Hepatocyte (in vitro differentiated cells): ENCODE measurements at regions not wholly inside any gene's neighbourhood (a gene's known extent, or its start where the extent isn't known, plus 50 kb on each side); places are given as distances from the start of the nearest gene placed in this dataset.

Source experiments
- DNase-seq: peaks from one replicate; pipeline ENCODE4 v3.0.0-alpha.2; 2016; ENCODE audit warnings: low spot score
- H2AFZ ChIP-seq: fragments of 200-600 bp; sonication (generic); 2 replicates; pipeline ENCODE4 v1.6.0; 2016; ENCODE audit warnings: antibody characterized with exemption, mild to moderate bottlenecking
- H3K27ac ChIP-seq: fragments of 200-600 bp; sonication (generic); 2 replicates; pipeline ENCODE4 v1.5.1; 2016; ENCODE audit warnings: mild to moderate bottlenecking
- H3K27me3 ChIP-seq: fragments of 200-600 bp; sonication (generic); 2 replicates; pipeline ENCODE4 v1.6.1; 2016
- H3K36me3 ChIP-seq: fragments of 200-600 bp; sonication (generic); replicated peaks from 2 replicates; pipeline ENCODE4 v1.5.1; 2016; ENCODE audit warnings: low read depth; ENCODE audit not compliant: insufficient read depth
- H3K4me1 ChIP-seq: fragments of 200-600 bp; sonication (generic); 2 replicates; pipeline ENCODE4 v1.5.1; 2016; ENCODE audit warnings: mild to moderate bottlenecking, moderate library complexity; ENCODE audit not compliant: insufficient read depth
- H3K4me2 ChIP-seq: fragments of 200-600 bp; sonication (generic); 2 replicates; pipeline ENCODE4 v1.6.0; 2016
- H3K4me3 ChIP-seq: fragments of 200-600 bp; sonication (generic); 2 replicates; pipeline ENCODE4 v1.5.1; 2016; ENCODE audit warnings: mild to moderate bottlenecking
- H3K79me2 ChIP-seq: fragments of 200-600 bp; sonication (generic); 2 replicates; pipeline ENCODE4 v1.6.0; 2017; ENCODE audit warnings: mild to moderate bottlenecking
- H3K9me2 ChIP-seq: fragments of 200-600 bp; sonication (generic); replicated peaks from 2 replicates; pipeline ENCODE4 v1.6.0; 2017; ENCODE audit warnings: mild to moderate bottlenecking; ENCODE audit not compliant: insufficient read depth
- H3K9me3 ChIP-seq: fragments of 200-600 bp; sonication (generic); 2 replicates; pipeline ENCODE4 v1.5.1; 2016; ENCODE audit warnings: low read depth, mild to moderate bottlenecking
- H4K20me1 ChIP-seq: fragments of 200-600 bp; sonication (generic); 2 replicates; pipeline ENCODE4 v1.6.0; 2016; ENCODE audit warnings: mild to moderate bottlenecking; ENCODE audit not compliant: insufficient read depth, poor library complexity, severe bottlenecking
- EZH2 ChIP-seq: fragments of 200-600 bp; sonication (generic); IDR thresholded peaks from 2 replicates; pipeline ENCODE4 v1.6.1; 2016; ENCODE audit warnings: antibody characterized with exemption, mild to moderate bottlenecking, borderline replicate concordance
- EZH2phosphoT487 ChIP-seq: fragments of 200-600 bp; sonication (generic); IDR thresholded peaks from one replicate; pipeline ENCODE4 v1.6.1; 2018; ENCODE audit warnings: antibody characterized with exemption, mild to moderate bottlenecking, low read depth, moderate library complexity; ENCODE audit not compliant: unreplicated experiment, severe bottlenecking
- WGBS: methylation state at CpG from one replicate; pipeline ENCODE4 v1.1.6; 2016; ENCODE audit warnings: low lambda C conversion rate; ENCODE audit errors: missing lambda C conversion rate; 5-methylcytosine and 5-hydroxymethylcytosine counted together
- TF ChIP-seq, protein P1 (sequence below): fragments of 200-600 bp; sonication (generic); IDR thresholded peaks from 2 replicates; pipeline ENCODE4 v1.5.1; 2016; ENCODE audit warnings: antibody characterized with exemption, mild to moderate bottlenecking; ENCODE audit not compliant: poor library complexity

DNA sequence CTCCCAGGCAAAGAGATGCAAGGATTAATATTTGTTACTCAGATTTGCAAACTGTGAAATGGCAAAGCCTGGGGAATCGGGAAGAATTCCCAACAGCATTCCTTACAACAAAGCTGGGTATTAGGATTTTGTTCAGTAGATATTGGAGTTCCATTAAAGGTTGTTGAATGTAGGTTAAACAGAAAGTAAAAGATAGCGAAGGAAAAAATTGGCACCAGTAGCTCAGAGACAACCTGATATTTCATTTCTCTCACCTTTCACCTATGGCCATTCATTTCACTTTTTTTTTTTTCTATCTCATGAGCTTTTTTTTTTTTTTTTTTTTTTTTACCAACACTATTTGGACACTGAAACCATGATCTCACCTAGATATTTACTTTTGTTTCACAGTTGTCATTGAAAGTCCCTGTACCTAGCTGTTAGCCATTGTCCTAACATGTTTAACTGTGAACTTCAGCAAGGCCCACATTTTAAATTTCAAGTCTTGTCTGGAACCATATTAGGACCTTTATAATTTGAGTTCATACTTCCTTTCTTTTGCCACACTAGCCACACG is 552.5 kb downstream of the HAO1 start:
- WGBS: 87% methylated on average over 3 of the region's 3 CpGs
- Histone ChIP-seq H3K4me2 (no peak overlapping the region), H3K27ac (no peak overlapping the region), H3K79me2 (no peaks in the 10 kb centered on the region), H3K27me3 (no peaks in the 10 kb centered on the region), H3K9me2 (no peaks in the 10 kb centered on the region), H4K20me1 (no peaks in the 10 kb centered on the region), H3K36me3 (no peaks in the 10 kb centered on the region), H3K4me3 (no peak overlapping the region), H3K9me3 (no peaks in the 10 kb centered on the region), H2AFZ (no peak overlapping the region), H3K4me1 (no peaks in the 10 kb centered on the region)
- TF ChIP-seq, protein P1, sequence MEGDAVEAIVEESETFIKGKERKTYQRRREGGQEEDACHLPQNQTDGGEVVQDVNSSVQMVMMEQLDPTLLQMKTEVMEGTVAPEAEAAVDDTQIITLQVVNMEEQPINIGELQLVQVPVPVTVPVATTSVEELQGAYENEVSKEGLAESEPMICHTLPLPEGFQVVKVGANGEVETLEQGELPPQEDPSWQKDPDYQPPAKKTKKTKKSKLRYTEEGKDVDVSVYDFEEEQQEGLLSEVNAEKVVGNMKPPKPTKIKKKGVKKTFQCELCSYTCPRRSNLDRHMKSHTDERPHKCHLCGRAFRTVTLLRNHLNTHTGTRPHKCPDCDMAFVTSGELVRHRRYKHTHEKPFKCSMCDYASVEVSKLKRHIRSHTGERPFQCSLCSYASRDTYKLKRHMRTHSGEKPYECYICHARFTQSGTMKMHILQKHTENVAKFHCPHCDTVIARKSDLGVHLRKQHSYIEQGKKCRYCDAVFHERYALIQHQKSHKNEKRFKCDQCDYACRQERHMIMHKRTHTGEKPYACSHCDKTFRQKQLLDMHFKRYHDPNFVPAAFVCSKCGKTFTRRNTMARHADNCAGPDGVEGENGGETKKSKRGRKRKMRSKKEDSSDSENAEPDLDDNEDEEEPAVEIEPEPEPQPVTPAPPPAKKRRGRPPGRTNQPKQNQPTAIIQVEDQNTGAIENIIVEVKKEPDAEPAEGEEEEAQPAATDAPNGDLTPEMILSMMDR: no peak
- TF ChIP-seq EZH2phosphoT487 (no peak), EZH2 (no peak)
- DNase-seq: no peak

DNA sequence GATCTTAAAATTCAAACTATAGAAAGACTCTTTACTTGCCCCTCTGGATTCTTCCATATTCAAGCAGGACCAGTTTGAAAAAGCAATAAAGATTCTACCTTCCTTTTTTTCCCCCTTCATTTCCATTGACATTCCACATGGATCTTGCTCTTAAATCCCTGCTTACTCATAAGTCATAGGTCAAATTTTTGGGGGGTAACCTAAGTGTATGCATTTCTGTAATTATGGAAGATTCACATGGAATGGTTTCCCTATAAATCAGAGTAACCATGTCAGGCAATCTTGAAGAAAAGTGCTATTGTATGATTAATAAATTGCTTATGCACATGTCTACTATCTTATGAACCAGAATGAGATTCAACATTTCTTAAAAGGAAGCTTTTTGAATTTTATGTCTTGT is 551.0 kb downstream of the HAO1 start:
- no peak for DNase-seq
- Histone ChIP-seq H2AFZ (no peak overlapping the region), H4K20me1 (no peaks in the 10 kb centered on the region), H3K27ac (no peak overlapping the region), H3K27me3 (no peaks in the 10 kb centered on the region), H3K4me2 (no peak overlapping the region), H3K36me3 (no peaks in the 10 kb centered on the region), H3K4me3 (no peak overlapping the region), H3K9me3 (no peaks in the 10 kb centered on the region), H3K79me2 (no peaks in the 10 kb centered on the region), H3K9me2 (no peaks in the 10 kb centered on the region), H3K4me1 (no peaks in the 10 kb centered on the region)
- TF ChIP-seq EZH2 (no peak), EZH2phosphoT487 (no peak)
- TF ChIP-seq, protein P1: no peak

DNA sequence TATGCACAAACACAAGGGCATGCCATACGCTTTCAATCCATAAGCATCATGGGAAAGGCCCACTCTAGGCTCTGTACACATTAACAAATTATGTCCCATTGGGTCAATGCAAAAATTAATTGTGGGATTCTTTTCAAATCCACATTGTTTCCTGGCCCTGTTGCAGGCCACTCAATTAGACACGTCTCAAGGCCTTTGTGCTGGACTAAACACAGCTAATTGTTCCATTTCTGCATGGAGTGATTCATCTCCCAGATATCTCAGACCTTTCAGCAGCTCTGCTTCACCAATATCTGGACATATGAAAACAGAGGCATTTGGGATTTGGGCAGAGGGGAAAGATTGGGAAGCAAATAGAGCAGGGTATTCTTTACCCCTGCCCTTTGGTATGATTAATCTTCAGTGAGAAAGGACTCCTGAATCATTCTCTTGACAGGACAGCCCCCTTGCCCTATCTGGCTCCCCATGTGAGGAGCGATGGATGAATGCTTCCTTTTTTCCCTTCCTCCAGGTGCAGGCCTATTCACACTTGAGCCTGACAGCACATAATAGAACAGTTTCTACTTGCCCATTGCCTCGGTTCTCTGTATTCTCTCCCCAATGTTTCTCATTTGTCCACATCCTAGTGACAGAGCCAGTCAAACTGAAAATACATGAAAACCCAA is 547.6 kb downstream of the HAO1 start:
- no peaks in the 10 kb centered on the region for H3K36me3 ChIP-seq
- H3K9me2 ChIP-seq: no peaks in the 10 kb centered on the region
- WGBS: 80% methylated on average over 4 of the region's 4 CpGs
- no peaks in the 10 kb centered on the region for H3K27me3 ChIP-seq
- no peaks in the 10 kb centered on the region for H3K4me1 ChIP-seq
- no peak overlapping the region for H3K4me3 ChIP-seq
- DNase-seq: no peak
- no peak overlapping the region for H2AFZ ChIP-seq
- no peaks in the 10 kb centered on the region for H4K20me1 ChIP-seq
- no peaks in the 10 kb centered on the region for H3K79me2 ChIP-seq
- no peaks in the 10 kb centered on the region for H3K9me3 ChIP-seq
- TF ChIP-seq EZH2phosphoT487 (no peak), EZH2 (no peak)
- TF ChIP-seq, protein P1: no peak
- H3K4me2 ChIP-seq: no peak overlapping the region
- H3K27ac ChIP-seq: no peak overlapping the region
